Neural cell (in vitro differentiated cells): ENCODE measurements at regions not wholly inside any gene's neighbourhood (a gene's known extent, or its start where the extent isn't known, plus 50 kb on each side); places are given as distances from the start of the nearest gene placed in this dataset.

Experiments
- EP300 ChIP-seq: fragments of 450-650 bp; conservative IDR thresholded peaks from 2 replicates; pipeline ENCODE4 v1.6.1; 2014; ENCODE audit warnings: antibody characterized with exemption, mild to moderate bottlenecking, moderate library complexity; ENCODE audit not compliant: poor library complexity, severe bottlenecking
- POLR2AphosphoS5 ChIP-seq: IDR thresholded peaks from 2 replicates; pipeline ENCODE4 v1.6.1; 2012
- RAD21 ChIP-seq: fragments of 450-650 bp; conservative IDR thresholded peaks from 2 replicates; pipeline ENCODE4 v1.6.1; 2014; ENCODE audit warnings: antibody characterized with exemption, mild to moderate bottlenecking, moderate library complexity
- TAF1 ChIP-seq: IDR thresholded peaks from 2 replicates; pipeline ENCODE4 v1.6.1; 2012; ENCODE audit warnings: low read depth
- TF ChIP-seq, protein P1 (sequence below): fragments of 450-650 bp; IDR thresholded peaks from 2 replicates; pipeline ENCODE4 v1.5.1; 2014; ENCODE audit warnings: antibody characterized with exemption, mild to moderate bottlenecking, moderate library complexity; ENCODE audit not compliant: poor library complexity, severe bottlenecking

DNA sequence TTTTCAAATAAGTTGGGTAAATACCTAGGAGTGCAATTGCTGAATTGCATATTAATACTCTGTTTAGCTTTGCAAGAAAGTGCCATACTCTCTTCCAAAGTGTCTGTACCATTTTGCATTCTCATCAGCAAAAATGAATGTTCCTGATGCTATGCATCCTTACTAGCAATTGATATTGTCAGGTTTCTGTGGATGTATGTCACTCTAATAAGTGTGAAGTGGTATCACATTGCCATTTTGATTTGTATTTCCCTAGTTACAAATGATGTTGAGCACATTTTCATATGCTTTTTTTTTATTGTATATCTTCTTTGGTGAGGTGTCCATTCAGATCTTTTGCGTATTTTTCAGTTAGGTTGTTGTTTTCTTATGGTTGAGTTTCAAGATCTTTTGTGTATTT is 230.4 kb upstream of the MAGI2 start:
- TF ChIP-seq, protein P1, sequence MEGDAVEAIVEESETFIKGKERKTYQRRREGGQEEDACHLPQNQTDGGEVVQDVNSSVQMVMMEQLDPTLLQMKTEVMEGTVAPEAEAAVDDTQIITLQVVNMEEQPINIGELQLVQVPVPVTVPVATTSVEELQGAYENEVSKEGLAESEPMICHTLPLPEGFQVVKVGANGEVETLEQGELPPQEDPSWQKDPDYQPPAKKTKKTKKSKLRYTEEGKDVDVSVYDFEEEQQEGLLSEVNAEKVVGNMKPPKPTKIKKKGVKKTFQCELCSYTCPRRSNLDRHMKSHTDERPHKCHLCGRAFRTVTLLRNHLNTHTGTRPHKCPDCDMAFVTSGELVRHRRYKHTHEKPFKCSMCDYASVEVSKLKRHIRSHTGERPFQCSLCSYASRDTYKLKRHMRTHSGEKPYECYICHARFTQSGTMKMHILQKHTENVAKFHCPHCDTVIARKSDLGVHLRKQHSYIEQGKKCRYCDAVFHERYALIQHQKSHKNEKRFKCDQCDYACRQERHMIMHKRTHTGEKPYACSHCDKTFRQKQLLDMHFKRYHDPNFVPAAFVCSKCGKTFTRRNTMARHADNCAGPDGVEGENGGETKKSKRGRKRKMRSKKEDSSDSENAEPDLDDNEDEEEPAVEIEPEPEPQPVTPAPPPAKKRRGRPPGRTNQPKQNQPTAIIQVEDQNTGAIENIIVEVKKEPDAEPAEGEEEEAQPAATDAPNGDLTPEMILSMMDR = no peak
- no peak for TF ChIP-seq TAF1
- TF ChIP-seq RAD21 = no peak
- peak; percentile 91 for TF ChIP-seq EP300
- TF ChIP-seq POLR2AphosphoS5 = peak; percentile 70
